Endothelial cell of umbilical vein (primary cell): ENCODE measurements at regions not wholly inside any gene's neighbourhood (a gene's known extent, or its start where the extent isn't known, plus 50 kb on each side); places are given as distances from the start of the nearest gene placed in this dataset.

Experiments
- BruUV-seq: library from RNA; stranded (reverse); fragments of 400-500 nt; replicated peaks from 2 replicates; lab custom pipeline; 2021; lab: Mats Ljungman, UMichigan
- CTCF ChIA-PET: fragments of 300-600, 350-600 bp; sonication (Branson Sonifier 250); formaldehyde crosslinking; loops from one replicate; lab custom pipeline; 2021; ENCODE audit warnings: antibody characterized with exemption, inconsistent platforms; lab: Charles Lee
- POLR2A ChIA-PET: fragments of 300-600, 350-600 bp; sonication (Branson Sonifier 250); formaldehyde crosslinking; loops from one replicate; lab custom pipeline; 2021; ENCODE audit warnings: antibody characterized with exemption, inconsistent platforms; lab: Charles Lee
- DNase-seq: peaks from one replicate; pipeline ENCODE4 v3.0.0-alpha.2; 2011; ENCODE audit warnings: low read depth, low spot score
- FAIRE-seq: peaks from 2 replicates; lab custom pipeline; 2011; peaks lifted over from hg19 to GRCh38; lab: Jason Lieb, UNC
- H2AFZ ChIP-seq: 2 replicates; pipeline ENCODE4 v1.6.0; 2012; ENCODE audit warnings: low read depth, low read length, control low read depth, inconsistent platforms
- H3K27ac ChIP-seq: 2 replicates; pipeline ENCODE4 v1.5.1; 2011; ENCODE audit warnings: low read depth, mild to moderate bottlenecking, control low read depth, low read length, moderate library complexity; ENCODE audit not compliant: insufficient read depth
- H3K27me3 ChIP-seq, 2 experiments: 2 replicates each; pipeline versions ENCODE4 v1.6.0 to v1.6.1; 2011; ENCODE audit warnings: low read length in 2 of 2, mixed read lengths in 1 of 2; ENCODE audit not compliant: control insufficient read depth in 2 of 2, insufficient read depth in 2 of 2
- H3K36me3 ChIP-seq, 2 experiments: 2 replicates in 1 of 2; 3 replicates in 1 of 2; pipeline ENCODE4 v1.5.1; 2011; ENCODE audit warnings: low read length in 2 of 2, mild to moderate bottlenecking in 1 of 2, moderate library complexity in 1 of 2; ENCODE audit not compliant: control insufficient read depth in 2 of 2, insufficient read depth in 2 of 2; ENCODE audit errors: extremely low read depth in 1 of 2
- H3K4me1 ChIP-seq: 3 replicates; pipeline ENCODE4 v1.5.1; 2011; ENCODE audit warnings: mild to moderate bottlenecking, low read length; ENCODE audit not compliant: control insufficient read depth, insufficient read depth; ENCODE audit errors: extremely low read depth
- H3K4me2 ChIP-seq: 2 replicates; pipeline ENCODE4 v1.6.1; 2011; ENCODE audit warnings: low read length, control low read depth, mixed read lengths; ENCODE audit not compliant: insufficient read depth
- H3K4me3 ChIP-seq, 3 experiments: fragments of 200-600 bp in 1 of 3; sonication (generic), shearing (Covaris generic) in 1 of 3; replicated peaks in 1 of 3; 2 replicates each; pipeline ENCODE4 v1.5.1; 2011 to 2016; ENCODE audit warnings: control low read depth in 3 of 3, low read length in 3 of 3, mild to moderate bottlenecking in 2 of 3, inconsistent platforms in 1 of 3, low read depth in 1 of 3, moderate library complexity in 1 of 3; ENCODE audit not compliant: insufficient read depth in 1 of 3
- H3K79me2 ChIP-seq: 2 replicates; pipeline ENCODE4 v1.6.0; 2012; ENCODE audit warnings: low read length, inconsistent platforms; ENCODE audit not compliant: control insufficient read depth, insufficient read depth
- H3K9ac ChIP-seq: replicated peaks from 2 replicates; pipeline ENCODE3; 2011; ENCODE audit warnings: low read length, control low read depth; ENCODE audit not compliant: insufficient read depth; ENCODE audit errors: extremely low read depth
- H3K9me1 ChIP-seq: replicated peaks from 3 replicates; pipeline ENCODE4 v1.6.0; 2011; ENCODE audit warnings: mild to moderate bottlenecking, low read length; ENCODE audit not compliant: control insufficient read depth, insufficient read depth; ENCODE audit errors: extremely low read depth
- H3K9me3 ChIP-seq: replicated peaks from 2 replicates; pipeline ENCODE4 v1.5.1; 2012; ENCODE audit warnings: low read length, inconsistent platforms; ENCODE audit not compliant: control insufficient read depth, insufficient read depth
- H4K20me1 ChIP-seq: replicated peaks from 2 replicates; pipeline ENCODE3; 2011; ENCODE audit warnings: mild to moderate bottlenecking, low read length; ENCODE audit not compliant: control insufficient read depth, insufficient read depth; ENCODE audit errors: extremely low read depth
- CTCF ChIP-seq, 2 donors: IDR thresholded peaks; 1 replicate in 1 of 2; 2 replicates in 1 of 2; pipeline ENCODE4 v1.5.1; 2011; ENCODE audit warnings: low read length in 2 of 2, mild to moderate bottlenecking in 2 of 2, moderate library complexity in 2 of 2, control low read depth in 1 of 2, inconsistent platforms in 1 of 2, low read depth in 1 of 2; ENCODE audit not compliant: insufficient read depth in 1 of 2; ENCODE audit errors: extremely low read depth in 1 of 2
- EZH2 ChIP-seq: IDR thresholded peaks from 2 replicates; pipeline ENCODE4 v1.6.1; 2012; ENCODE audit warnings: borderline replicate concordance, low read depth, mild to moderate bottlenecking, moderate library complexity, low read length, inconsistent platforms; ENCODE audit not compliant: severe bottlenecking
- GATA2 ChIP-seq: IDR thresholded peaks from 2 replicates; pipeline ENCODE4 v1.7.0; 2011; ENCODE audit warnings: low read depth, mild to moderate bottlenecking, moderate library complexity, mixed read lengths, low read length; ENCODE audit not compliant: insufficient read length, insufficient read depth
- JUN ChIP-seq: IDR thresholded peaks from 2 replicates; pipeline ENCODE4 v1.6.1; 2011; ENCODE audit warnings: borderline replicate concordance, low read depth; ENCODE audit not compliant: insufficient read length, insufficient read depth
- MAX ChIP-seq: IDR thresholded peaks from 2 replicates; pipeline ENCODE4 v1.6.1; 2011; ENCODE audit not compliant: insufficient read depth, insufficient read length
- MYC ChIP-seq: IDR thresholded peaks from one replicate; pipeline ENCODE4 v1.6.1; 2011; ENCODE audit warnings: mild to moderate bottlenecking, low read depth, low read length
- POLR2A ChIP-seq: IDR thresholded peaks from 2 replicates; pipeline ENCODE4 v1.6.1; 2012; ENCODE audit warnings: low read depth, mild to moderate bottlenecking, control low read depth, low read length
- POLR2AphosphoS5 ChIP-seq: IDR thresholded peaks from 2 replicates; pipeline ENCODE4 v1.6.1; 2012; ENCODE audit warnings: low read depth, mild to moderate bottlenecking, control low read depth, low read length, moderate library complexity; ENCODE audit not compliant: insufficient read depth
- dilution Hi-C: fragments of 300-500 bp; cut with MboI; formaldehyde crosslinking; loops from one replicate; pipeline ENCODE4 v1.15.0; 2019; ENCODE audit warnings: low sequenced_read_pairs; ENCODE audit not compliant: extremely low pct_ligation_motif_present
- intact Hi-C: fragments of 100-400 bp; cut with micrococcal nuclease; formaldehyde crosslinking; loops from one replicate; pipeline ENCODE4 v1.10.0; 2022

- H3K9me1 ChIP-seq: no peaks in the 10 kb centered on the region
- no peak overlapping the region for H3K4me2 ChIP-seq
- CTCF ChIA-PET: no interaction called here
Measured at GRCh38 chr19:30744741-30745475, 372.7 kb downstream of the ZNF536 start.

More at GRCh38 chr19:30744741-30745475, 372.7 kb downstream of the ZNF536 start:
- no TSS peak for BruUV-seq
- Histone ChIP-seq H3K79me2 (no peaks in the 10 kb centered on the region), H3K36me3 (no peaks in the 10 kb centered on the region), H3K27ac (no peak overlapping the region), H3K4me3 (no peak overlapping the region), H3K27me3 (no peaks in the 10 kb centered on the region), H3K4me1 (no peaks in the 10 kb centered on the region), H2AFZ (no peak overlapping the region), H3K9ac (no peak overlapping the region), H3K9me3 (no peaks in the 10 kb centered on the region), H4K20me1 (no peaks in the 10 kb centered on the region)
- intact Hi-C loops (no loop called here), dilution Hi-C loops (no loop called here)
- POLR2A ChIA-PET: no interaction called here
- FAIRE-seq (no peak), DNase-seq (no peak)
- TF ChIP-seq JUN: no peak
- no peak for TF ChIP-seq GATA2
- TF ChIP-seq CTCF (IDR thresholded peaks at IDR 0.05; ENCODE audit: extremely low read depth in 1 of 2, insufficient read depth in 1 of 2, low read depth in 1 of 2, low read length in 2 of 2): no peak
- TF ChIP-seq MAX: no peak
- TF ChIP-seq EZH2: no peak
- TF ChIP-seq MYC: no peak
- TF ChIP-seq POLR2A: no peak
- no peak for TF ChIP-seq POLR2AphosphoS5
